ENCODE measurements at regions not wholly inside any gene's neighbourhood (a gene's known extent, or its start where the extent isn't known, plus 50 kb on each side); places are given as distances from the start of the nearest gene placed in this dataset.

DNA sequence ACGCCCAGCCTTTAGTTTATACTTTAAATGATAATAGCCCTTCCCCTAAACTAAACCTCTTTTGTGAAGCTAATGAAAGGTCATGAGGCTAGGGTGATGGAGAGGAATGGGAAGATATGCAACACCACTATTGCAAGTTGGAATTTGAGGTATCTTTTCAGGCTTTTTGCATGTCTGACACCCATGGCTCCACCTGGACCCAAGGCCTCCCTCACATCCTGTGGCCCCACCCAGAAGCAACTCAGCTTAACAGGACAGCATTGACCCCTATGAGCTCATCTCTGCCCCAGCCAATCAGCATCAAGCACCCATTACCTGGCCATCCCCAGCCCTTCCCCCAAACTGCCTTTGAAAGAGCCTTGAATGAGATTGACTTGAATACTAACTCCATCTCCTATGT is 674.2 kb upstream of the NRP1 start:
- no peak for TF ChIP-seq TCF12 (IDR thresholded peaks at IDR 0.05; ENCODE audit: low read depth)
- no peak for TF ChIP-seq YY1 (IDR thresholded peaks at IDR 0.05; ENCODE audit: low read depth)

DNA sequence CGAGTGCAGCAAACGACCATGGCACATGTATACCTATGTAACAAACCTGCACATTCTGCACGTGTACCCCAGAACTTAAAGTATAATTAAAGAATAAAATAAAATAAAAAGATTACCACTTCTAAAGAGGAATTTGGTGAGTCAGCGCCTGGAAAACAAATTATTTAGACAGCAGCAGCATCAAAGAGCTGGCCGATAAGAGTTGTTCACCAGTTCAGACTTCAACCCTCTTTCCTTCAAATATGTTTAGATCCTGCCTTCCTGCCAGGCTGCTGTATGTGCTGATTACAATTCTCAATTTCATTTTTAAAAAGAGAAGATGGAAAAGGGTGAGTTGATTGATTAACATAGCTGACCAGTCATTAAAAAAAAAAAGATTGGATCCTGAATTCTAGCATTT is 672.0 kb upstream of the NRP1 start:
- TF ChIP-seq ZBTB7A (IDR thresholded peaks at IDR 0.05; ENCODE audit: low read depth) = no peak
- no peak for TF ChIP-seq TAF1 (IDR thresholded peaks at IDR 0.05; ENCODE audit: low read depth)
- no peak for TF ChIP-seq TCF12 (IDR thresholded peaks at IDR 0.05; ENCODE audit: low read depth)
- no peak for TF ChIP-seq TEAD4 (IDR thresholded peaks at IDR 0.05)
- no peak for TF ChIP-seq EP300 (IDR thresholded peaks at IDR 0.05; ENCODE audit: borderline replicate concordance)
- TF ChIP-seq RAD21 (IDR thresholded peaks at IDR 0.05; ENCODE audit: low read depth) = no peak
- TF ChIP-seq, protein P1, sequence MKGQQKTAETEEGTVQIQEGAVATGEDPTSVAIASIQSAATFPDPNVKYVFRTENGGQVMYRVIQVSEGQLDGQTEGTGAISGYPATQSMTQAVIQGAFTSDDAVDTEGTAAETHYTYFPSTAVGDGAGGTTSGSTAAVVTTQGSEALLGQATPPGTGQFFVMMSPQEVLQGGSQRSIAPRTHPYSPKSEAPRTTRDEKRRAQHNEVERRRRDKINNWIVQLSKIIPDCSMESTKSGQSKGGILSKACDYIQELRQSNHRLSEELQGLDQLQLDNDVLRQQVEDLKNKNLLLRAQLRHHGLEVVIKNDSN (IDR thresholded peaks at IDR 0.05) = no peak
- TF ChIP-seq FOXM1 (IDR thresholded peaks at IDR 0.05; ENCODE audit: borderline replicate concordance, low read depth) = no peak
- no peak for TF ChIP-seq EGR1 (IDR thresholded peaks at IDR 0.05)
- no peak for TF ChIP-seq YY1 (IDR thresholded peaks at IDR 0.05; ENCODE audit: low read depth)
- TF ChIP-seq, protein P2, sequence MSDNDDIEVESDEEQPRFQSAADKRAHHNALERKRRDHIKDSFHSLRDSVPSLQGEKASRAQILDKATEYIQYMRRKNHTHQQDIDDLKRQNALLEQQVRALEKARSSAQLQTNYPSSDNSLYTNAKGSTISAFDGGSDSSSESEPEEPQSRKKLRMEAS (IDR thresholded peaks at IDR 0.05) = no peak
- TF ChIP-seq NFIC (IDR thresholded peaks at IDR 0.05) = no peak
- TF ChIP-seq CEBPB (IDR thresholded peaks at IDR 0.05) = no peak
- no peak for TF ChIP-seq CREB1 (IDR thresholded peaks at IDR 0.05; ENCODE audit: low read depth)
- TF ChIP-seq, protein P3, sequence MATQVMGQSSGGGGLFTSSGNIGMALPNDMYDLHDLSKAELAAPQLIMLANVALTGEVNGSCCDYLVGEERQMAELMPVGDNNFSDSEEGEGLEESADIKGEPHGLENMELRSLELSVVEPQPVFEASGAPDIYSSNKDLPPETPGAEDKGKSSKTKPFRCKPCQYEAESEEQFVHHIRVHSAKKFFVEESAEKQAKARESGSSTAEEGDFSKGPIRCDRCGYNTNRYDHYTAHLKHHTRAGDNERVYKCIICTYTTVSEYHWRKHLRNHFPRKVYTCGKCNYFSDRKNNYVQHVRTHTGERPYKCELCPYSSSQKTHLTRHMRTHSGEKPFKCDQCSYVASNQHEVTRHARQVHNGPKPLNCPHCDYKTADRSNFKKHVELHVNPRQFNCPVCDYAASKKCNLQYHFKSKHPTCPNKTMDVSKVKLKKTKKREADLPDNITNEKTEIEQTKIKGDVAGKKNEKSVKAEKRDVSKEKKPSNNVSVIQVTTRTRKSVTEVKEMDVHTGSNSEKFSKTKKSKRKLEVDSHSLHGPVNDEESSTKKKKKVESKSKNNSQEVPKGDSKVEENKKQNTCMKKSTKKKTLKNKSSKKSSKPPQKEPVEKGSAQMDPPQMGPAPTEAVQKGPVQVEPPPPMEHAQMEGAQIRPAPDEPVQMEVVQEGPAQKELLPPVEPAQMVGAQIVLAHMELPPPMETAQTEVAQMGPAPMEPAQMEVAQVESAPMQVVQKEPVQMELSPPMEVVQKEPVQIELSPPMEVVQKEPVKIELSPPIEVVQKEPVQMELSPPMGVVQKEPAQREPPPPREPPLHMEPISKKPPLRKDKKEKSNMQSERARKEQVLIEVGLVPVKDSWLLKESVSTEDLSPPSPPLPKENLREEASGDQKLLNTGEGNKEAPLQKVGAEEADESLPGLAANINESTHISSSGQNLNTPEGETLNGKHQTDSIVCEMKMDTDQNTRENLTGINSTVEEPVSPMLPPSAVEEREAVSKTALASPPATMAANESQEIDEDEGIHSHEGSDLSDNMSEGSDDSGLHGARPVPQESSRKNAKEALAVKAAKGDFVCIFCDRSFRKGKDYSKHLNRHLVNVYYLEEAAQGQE (IDR thresholded peaks at IDR 0.05; ENCODE audit: low read depth) = no peak

DNA sequence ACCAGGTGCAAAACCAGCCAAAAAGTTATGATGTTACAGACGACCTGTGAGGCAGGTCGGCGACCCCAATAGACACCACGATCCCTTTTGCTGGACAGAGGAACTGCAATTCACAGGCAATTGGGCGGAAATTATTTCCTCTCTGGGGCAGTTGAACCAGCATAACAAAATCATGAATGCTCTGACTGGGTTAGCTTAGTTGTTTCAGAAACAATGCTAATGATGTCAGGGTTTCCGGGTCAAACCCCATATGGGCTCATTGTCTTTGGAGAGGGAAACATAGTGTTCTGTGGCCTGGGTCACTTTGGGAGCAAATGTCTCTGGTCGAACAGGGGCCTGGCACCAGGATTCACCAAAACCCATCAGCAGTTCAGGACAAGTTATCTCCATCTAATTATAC is 669.1 kb upstream of the NRP1 start:
- TF ChIP-seq YY1 (IDR thresholded peaks at IDR 0.05; ENCODE audit: low read depth) = no peak
- TF ChIP-seq, protein P3 (IDR thresholded peaks at IDR 0.05; ENCODE audit: low read depth) = no peak
- no peak for TF ChIP-seq EGR1 (IDR thresholded peaks at IDR 0.05)
- TF ChIP-seq NFIC (IDR thresholded peaks at IDR 0.05) = no peak
- TF ChIP-seq, protein P1 (IDR thresholded peaks at IDR 0.05) = no peak
- no peak for TF ChIP-seq CREB1 (IDR thresholded peaks at IDR 0.05; ENCODE audit: low read depth)
- no peak for TF ChIP-seq TCF12 (IDR thresholded peaks at IDR 0.05; ENCODE audit: low read depth)
- TF ChIP-seq CEBPB (IDR thresholded peaks at IDR 0.05) = no peak
- TF ChIP-seq, protein P2 (IDR thresholded peaks at IDR 0.05) = no peak
- TF ChIP-seq TEAD4 (IDR thresholded peaks at IDR 0.05) = no peak
- TF ChIP-seq TAF1 (IDR thresholded peaks at IDR 0.05; ENCODE audit: low read depth) = no peak
- no peak for TF ChIP-seq EP300 (IDR thresholded peaks at IDR 0.05; ENCODE audit: borderline replicate concordance)
- no peak for TF ChIP-seq RAD21 (IDR thresholded peaks at IDR 0.05; ENCODE audit: low read depth)
- no peak for TF ChIP-seq FOXM1 (IDR thresholded peaks at IDR 0.05; ENCODE audit: borderline replicate concordance, low read depth)
- no peak for TF ChIP-seq ZBTB7A (IDR thresholded peaks at IDR 0.05; ENCODE audit: low read depth)

DNA sequence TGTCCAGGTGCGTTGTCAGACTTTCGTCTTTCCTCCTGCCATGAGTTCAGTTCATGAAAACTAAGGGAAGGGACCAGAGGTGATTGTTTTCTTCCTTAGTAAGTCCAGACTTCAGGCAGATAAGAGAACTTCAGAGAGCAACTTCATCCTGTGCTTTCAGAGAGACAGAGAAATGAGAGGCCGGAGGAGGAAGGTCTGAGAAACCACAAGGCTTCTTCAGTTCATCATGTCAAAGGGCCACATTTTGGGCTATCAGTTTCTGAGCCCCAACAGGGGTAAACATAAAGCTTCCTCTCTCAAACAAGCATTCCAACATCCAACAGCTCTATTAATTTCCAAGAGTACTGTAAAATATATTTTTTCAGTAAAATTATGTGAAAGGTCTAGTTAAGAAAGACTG is 668.4 kb upstream of the NRP1 start:
- TF ChIP-seq CREB1 (IDR thresholded peaks at IDR 0.05; ENCODE audit: low read depth) (no peak), YY1 (IDR thresholded peaks at IDR 0.05; ENCODE audit: low read depth) (no peak), TAF1 (IDR thresholded peaks at IDR 0.05; ENCODE audit: low read depth) (no peak), EGR1 (IDR thresholded peaks at IDR 0.05) (no peak), CEBPB (IDR thresholded peaks at IDR 0.05) (no peak), TCF12 (IDR thresholded peaks at IDR 0.05; ENCODE audit: low read depth) (no peak), ZBTB7A (IDR thresholded peaks at IDR 0.05; ENCODE audit: low read depth) (no peak)
- TF ChIP-seq, protein P3 (IDR thresholded peaks at IDR 0.05; ENCODE audit: low read depth) = no peak

DNA sequence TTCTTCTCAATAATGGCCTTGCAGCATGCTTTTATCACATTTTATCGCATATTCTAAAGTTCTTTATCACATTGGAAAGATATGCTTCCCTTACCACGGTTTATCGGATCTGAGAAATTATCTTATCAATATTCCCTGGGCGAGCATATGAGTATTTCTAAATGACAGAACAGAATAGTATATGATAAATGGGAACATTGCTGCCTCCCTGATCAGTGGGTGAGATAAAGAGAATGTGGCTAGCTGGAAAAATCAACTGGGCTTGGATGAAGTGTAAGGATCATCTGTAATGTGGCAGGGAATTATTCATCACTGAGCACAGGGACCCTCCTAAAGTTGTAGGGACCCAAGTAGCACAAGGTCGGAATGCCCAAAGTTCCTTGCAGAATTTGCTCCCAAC is 667.4 kb upstream of the NRP1 start:
- no peak for TF ChIP-seq ZBTB7A (IDR thresholded peaks at IDR 0.05; ENCODE audit: low read depth)
- no peak for TF ChIP-seq RAD21 (IDR thresholded peaks at IDR 0.05; ENCODE audit: low read depth)
- TF ChIP-seq FOXM1 (IDR thresholded peaks at IDR 0.05; ENCODE audit: borderline replicate concordance, low read depth) = no peak
- TF ChIP-seq CEBPB (IDR thresholded peaks at IDR 0.05) = no peak
- TF ChIP-seq EGR1 (IDR thresholded peaks at IDR 0.05) = no peak
- no peak for TF ChIP-seq EP300 (IDR thresholded peaks at IDR 0.05; ENCODE audit: borderline replicate concordance)
- no peak for TF ChIP-seq TCF12 (IDR thresholded peaks at IDR 0.05; ENCODE audit: low read depth)
- TF ChIP-seq, protein P3 (IDR thresholded peaks at IDR 0.05; ENCODE audit: low read depth) = no peak
- TF ChIP-seq, protein P2 (IDR thresholded peaks at IDR 0.05) = no peak
- TF ChIP-seq TEAD4 (IDR thresholded peaks at IDR 0.05) = no peak
- no peak for TF ChIP-seq TAF1 (IDR thresholded peaks at IDR 0.05; ENCODE audit: low read depth)
- TF ChIP-seq NFIC (IDR thresholded peaks at IDR 0.05) = no peak
- TF ChIP-seq YY1 (IDR thresholded peaks at IDR 0.05; ENCODE audit: low read depth) = no peak
- TF ChIP-seq, protein P1 (IDR thresholded peaks at IDR 0.05) = no peak
- no peak for TF ChIP-seq CREB1 (IDR thresholded peaks at IDR 0.05; ENCODE audit: low read depth)
